TTC549 (cell line): ENCODE measurements at regions not wholly inside any gene's neighbourhood (a gene's known extent, or its start where the extent isn't known, plus 50 kb on each side); places are given as distances from the start of the nearest gene placed in this dataset.

Experiments used
- FAIRE-seq: peaks from 2 replicates; lab custom pipeline; 2012; peaks lifted over from hg19 to GRCh38; lab: Jason Lieb, UNC

- FAIRE-seq: no peak
Observed at GRCh38 chr4:156228676-156229075, 275.0 kb upstream of the CTSO start.

- no peak for FAIRE-seq
Observed at GRCh38 chr4:156227321-156227720, 273.7 kb upstream of the CTSO start.

GRCh38 chr4:156223985-156224384 lies 270.3 kb upstream of the CTSO start:
- no peak for FAIRE-seq

GRCh38 chr4:156217236-156217635 lies 263.6 kb upstream of the CTSO start:
- FAIRE-seq: no peak

GRCh38 chr4:156201050-156201449 lies 247.4 kb upstream of the CTSO start:
- FAIRE-seq: no peak

- no peak for FAIRE-seq
Observed at GRCh38 chr4:156198511-156198910, 244.8 kb upstream of the CTSO start.

GRCh38 chr4:156197216-156197615 lies 243.6 kb upstream of the CTSO start:
- FAIRE-seq: no peak

GRCh38 chr4:156196722-156197121 lies 243.1 kb upstream of the CTSO start:
- no peak for FAIRE-seq

- FAIRE-seq: no peak
Observed at GRCh38 chr4:156195914-156196313, 242.2 kb upstream of the CTSO start.

GRCh38 chr4:156194896-156195295 lies 241.2 kb upstream of the CTSO start:
- FAIRE-seq: no peak

GRCh38 chr4:156193800-156194199 lies 240.1 kb upstream of the CTSO start:
- FAIRE-seq: no peak

- FAIRE-seq: no peak
Observed at GRCh38 chr4:156193106-156193505, 239.4 kb upstream of the CTSO start.

GRCh38 chr4:156192033-156192432 lies 238.4 kb upstream of the CTSO start:
- FAIRE-seq: no peak

- no peak for FAIRE-seq
Observed at GRCh38 chr4:156191044-156191781, 237.5 kb upstream of the CTSO start.

- FAIRE-seq: no peak
Observed at GRCh38 chr4:156190615-156191014, 236.9 kb upstream of the CTSO start.

GRCh38 chr4:156188596-156188995 lies 234.9 kb upstream of the CTSO start:
- no peak for FAIRE-seq

- no peak for FAIRE-seq
Observed at GRCh38 chr4:156186111-156186510, 232.4 kb upstream of the CTSO start.

GRCh38 chr4:156185514-156186055 lies 231.9 kb upstream of the CTSO start:
- no peak for FAIRE-seq

GRCh38 chr4:156182269-156182668 lies 228.6 kb upstream of the CTSO start:
- no peak for FAIRE-seq

- FAIRE-seq: no peak
Observed at GRCh38 chr4:156177941-156178340, 224.3 kb upstream of the CTSO start.

- FAIRE-seq: no peak
Observed at GRCh38 chr4:156176896-156177295, 223.2 kb upstream of the CTSO start.

GRCh38 chr4:156173937-156174336 lies 220.3 kb upstream of the CTSO start:
- FAIRE-seq: no peak

GRCh38 chr4:156173486-156173885 lies 219.8 kb upstream of the CTSO start:
- FAIRE-seq: no peak

- no peak for FAIRE-seq
Observed at GRCh38 chr4:156169861-156170260, 216.2 kb upstream of the CTSO start.
